HG03103 (cell line): ENCODE measurements at regions not wholly inside any gene's neighbourhood (a gene's known extent, or its start where the extent isn't known, plus 50 kb on each side); places are given as distances from the start of the nearest gene placed in this dataset.
"Not testable (repeated sequence)": the region's sequence is repeated elsewhere in the genome, so short reads cannot be mapped to it uniquely, and the experiment has no call there.

ENCODE experiments used
- ATAC-seq: cut with Tn5 transposase; IDR thresholded peaks from one replicate; pipeline ENCODE4 v1.9.1; 2021; ENCODE audit warnings: low read depth; ENCODE audit not compliant: unreplicated experiment

- no peak for ATAC-seq
These were observed 1090.9 kb upstream of the INTU start for GRCh38 chr4:126541820-126542219.

GRCh38 chr4:126544276-126544675 lies 1088.5 kb upstream of the INTU start:
- ATAC-seq, result no peak

GRCh38 chr4:126546197-126546596 lies 1086.6 kb upstream of the INTU start:
- ATAC-seq, result not testable (repeated sequence)

DNA sequence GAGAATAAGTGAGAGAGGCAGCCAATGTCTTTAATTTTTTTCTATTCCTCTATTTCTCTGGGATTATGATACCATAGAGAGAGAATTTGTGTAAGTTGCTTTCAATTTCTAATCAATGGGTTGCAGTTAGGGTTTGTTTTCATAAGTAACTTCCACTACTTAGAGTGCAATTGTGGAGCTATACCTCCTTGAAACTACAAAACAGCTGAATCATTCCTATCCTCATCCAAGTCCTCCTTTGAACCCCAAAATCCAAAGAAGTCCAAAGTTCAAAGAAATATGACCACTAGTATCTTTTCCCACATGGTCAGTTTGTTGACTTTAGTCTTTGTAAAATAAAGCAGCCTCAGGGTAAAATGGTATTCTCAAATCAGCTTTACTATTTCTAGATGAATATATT lies 1085.4 kb upstream of the INTU start:
- no peak for ATAC-seq

DNA sequence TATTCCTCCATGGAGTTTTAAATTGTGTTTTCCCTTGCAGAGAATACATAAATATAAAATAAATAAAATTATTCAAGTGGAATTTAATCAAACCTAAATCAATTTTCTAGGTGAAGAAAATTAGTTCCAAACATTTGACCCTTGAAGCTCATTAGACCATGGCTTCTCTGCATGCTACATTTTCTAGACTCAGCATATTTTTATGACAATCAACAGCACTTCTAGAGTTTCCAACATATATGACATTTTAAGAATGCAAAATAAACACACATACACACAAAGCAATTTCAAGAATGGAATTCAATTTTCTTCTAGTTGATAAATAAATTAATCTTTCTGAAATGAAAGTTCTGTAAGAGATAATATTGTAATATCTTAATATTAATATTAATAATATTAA lies 1083.9 kb upstream of the INTU start:
- no peak for ATAC-seq

DNA sequence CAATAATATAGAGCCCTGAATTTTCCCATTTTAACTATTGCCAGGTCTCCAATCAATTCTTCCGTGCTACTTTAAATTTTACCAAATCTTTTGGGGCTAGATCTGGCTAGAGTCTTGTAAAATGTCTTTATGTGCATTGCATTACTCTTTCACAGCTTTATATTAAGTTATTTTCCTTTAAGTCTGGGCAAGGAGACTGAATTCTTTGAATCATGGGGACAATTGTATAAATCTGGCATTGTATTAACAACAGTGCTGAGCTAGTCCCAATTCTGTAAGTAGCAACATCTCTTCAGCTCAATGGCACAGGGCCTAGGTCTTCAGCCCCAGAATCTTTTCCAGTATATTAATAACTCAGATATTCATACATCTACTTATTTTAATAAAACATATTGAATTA lies 1080.4 kb upstream of the INTU start:
- no peak for ATAC-seq

DNA sequence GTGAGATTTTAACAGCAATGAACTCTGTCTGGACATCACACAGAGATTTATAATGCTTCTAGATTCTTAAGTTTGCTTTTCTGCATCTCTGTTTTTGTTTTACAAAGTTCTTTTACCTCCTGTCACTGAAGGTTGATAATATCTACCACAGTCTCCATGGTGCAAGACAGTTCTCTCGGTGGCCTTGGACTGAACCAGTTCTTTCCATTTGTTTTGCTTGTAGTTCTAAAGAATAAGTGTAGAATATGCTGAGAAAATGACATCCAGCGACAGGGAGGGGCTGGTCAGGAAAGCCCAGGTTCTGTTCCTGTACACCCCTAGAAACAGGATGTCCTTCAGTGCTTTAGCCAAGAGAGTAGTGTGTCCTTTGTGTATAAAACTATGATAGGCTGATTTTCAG lies 1079.5 kb upstream of the INTU start:
- ATAC-seq, result no peak

- no peak for ATAC-seq
These were observed 1074.2 kb upstream of the INTU start for GRCh38 chr4:126558596-126558995.

- ATAC-seq, result no peak
These were observed 1072.8 kb upstream of the INTU start for GRCh38 chr4:126559961-126560360.

DNA sequence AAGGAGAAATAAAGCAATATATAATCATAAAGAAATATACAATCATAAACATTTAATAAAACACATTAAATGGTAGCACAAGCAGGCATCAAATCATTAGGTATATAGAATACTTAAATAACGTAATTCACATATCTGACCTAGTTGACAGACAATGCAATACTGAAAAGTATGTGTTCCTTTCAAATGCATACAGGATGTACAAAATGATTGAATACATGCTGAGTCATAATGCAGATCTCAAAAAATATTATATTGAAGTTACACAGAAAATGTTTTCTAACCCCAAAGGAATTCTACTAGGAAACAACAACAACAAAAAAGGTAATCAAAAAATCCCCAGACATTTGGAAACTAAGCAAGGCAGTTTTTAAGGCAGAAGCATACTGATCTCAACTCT lies 1072.0 kb upstream of the INTU start:
- no peak for ATAC-seq

- ATAC-seq, result no peak
These were observed 1069.4 kb upstream of the INTU start for GRCh38 chr4:126563389-126563788.

GRCh38 chr4:126564283-126564854 lies 1068.4 kb upstream of the INTU start:
- ATAC-seq, result no peak

DNA sequence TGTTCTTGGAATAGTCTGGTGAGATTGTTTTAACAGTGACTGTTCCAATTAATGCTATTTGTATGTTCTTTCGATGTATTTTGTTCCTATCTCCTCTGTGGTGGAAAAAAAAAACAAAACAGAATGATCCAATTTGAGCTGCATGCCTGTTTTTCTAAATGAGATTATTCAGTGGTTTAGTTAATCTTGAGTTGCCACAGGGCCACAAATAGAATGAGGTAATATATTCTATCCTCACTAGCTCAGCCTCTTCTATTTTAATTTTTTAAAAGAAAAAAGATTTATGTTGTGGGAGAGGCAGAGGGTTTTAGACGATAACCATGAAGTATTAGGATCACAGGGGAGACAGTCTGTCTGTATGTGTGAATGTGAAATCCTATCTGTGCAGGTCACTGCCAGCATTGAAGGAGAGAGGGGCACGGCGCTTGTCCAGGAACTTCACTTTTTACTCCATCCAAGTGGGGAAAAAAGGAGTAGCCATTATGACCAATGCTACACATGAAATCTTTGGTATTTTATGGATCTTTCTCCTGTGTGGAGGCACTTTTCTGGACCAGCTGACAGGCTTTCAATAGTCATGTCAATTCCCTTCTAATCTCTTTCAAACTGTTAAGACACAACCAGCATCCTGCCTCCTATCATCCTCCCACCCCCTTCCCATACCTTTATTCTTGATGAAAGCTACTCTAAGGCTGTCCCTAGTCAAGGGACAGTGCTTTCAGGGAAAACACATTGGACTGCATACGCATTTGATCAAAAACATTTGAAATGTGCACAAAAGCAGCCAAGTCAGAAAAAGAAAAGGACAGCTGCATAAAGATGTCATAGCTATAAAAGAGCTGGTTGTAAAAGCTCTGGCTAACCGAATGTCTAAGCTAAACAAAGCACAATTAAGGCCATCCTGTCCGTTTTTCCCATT lies 1063.8 kb upstream of the INTU start:
- ATAC-seq, result no peak

DNA sequence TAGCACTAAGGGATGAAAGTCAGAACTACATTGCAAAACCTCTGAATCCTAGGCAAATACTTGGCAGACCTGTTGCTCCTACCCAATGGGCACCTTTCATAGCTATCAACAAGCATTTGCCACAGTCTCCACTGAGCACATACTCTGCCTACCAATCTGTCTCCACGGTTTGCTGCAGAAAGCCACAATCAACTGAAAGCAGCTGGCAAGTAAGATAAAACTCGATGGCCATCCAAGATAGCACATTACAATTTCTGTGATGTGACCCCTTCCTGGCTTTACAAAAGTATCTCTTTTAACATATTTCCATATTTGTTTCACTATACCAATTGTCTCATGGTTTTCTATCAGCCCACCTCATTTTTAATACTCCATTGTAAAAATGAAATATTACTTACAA lies 1060.5 kb upstream of the INTU start:
- ATAC-seq, result no peak

DNA sequence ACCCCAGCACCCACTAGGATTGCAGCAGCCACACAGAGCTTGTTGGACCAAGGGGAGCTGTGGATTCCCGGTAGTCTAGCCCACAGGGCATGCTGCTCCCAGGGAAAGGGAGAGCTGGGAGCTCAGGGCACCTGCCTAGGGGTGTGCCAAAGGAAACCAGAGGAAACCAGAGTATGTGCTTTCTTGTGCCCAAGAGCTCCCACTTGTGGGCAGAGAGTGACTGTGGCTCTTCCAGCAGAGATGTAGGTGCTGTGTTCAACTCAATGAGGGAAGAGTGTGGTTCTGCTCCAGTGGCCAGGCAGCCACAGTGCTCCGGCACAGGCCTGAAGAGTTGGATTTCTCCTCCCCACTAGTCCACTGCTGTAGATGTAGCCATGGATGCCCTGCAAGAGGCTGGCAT lies 1050.0 kb upstream of the INTU start:
- no peak for ATAC-seq

DNA sequence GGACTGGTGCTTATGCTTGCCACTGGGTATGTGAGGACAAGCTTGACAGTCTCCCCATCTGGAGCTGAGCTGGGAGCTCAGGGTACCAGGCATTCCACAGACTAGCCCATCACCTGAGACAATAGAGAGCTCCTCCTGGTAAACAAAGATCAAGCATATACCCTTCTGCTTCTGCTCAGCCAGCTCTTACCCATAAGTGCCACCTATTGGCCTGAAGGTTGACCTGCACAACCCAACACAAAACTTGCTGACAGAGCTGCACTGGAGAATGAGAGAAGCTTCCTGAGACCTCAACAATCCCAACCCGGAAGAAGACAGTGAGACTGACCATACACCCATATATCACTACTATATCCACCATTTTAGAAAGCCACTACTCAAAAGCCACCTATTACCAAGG lies 1049.2 kb upstream of the INTU start:
- no peak for ATAC-seq

- ATAC-seq, result no peak
These were observed 1041.2 kb upstream of the INTU start for GRCh38 chr4:126591583-126591982.

DNA sequence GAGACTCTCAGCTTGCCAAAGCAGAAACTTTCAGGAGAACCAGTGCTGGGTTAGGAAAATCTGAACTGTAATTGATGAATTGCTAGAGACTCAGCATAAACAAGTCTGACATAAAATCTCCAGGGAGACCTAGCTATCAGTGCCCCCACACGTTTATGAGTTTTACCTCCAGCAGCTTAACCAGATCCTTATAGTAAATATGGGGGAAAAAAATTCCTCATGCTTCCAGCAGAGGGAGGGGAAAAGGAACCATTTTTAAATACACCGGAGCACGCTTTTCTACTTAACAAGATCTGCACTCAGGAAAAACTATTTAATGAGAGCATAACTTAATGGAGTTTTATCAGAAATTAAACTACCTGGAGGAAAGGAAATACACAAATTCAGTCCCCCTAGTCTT lies 1040.7 kb upstream of the INTU start:
- ATAC-seq, result no peak

- ATAC-seq, result no peak
These were observed 1039.1 kb upstream of the INTU start for GRCh38 chr4:126593626-126594025.

DNA sequence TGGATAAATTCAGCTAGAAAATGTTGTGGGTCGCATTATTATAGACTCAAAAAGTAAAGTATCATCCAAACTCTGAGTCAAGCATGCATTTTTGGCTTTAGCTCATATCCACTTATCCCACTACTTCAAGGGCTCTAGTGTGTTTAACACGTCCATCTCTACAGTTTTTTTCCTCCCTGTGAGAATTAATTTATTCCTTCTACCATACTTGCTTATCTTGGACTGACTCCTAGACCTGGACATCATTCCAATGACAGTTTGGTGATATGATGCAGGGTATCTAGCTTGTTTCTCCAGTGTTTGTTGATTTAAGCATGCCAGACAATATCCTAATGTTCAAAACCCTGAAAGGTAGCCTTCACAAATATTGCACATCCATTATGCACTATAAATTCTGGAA lies 1037.1 kb upstream of the INTU start:
- ATAC-seq, result no peak

DNA sequence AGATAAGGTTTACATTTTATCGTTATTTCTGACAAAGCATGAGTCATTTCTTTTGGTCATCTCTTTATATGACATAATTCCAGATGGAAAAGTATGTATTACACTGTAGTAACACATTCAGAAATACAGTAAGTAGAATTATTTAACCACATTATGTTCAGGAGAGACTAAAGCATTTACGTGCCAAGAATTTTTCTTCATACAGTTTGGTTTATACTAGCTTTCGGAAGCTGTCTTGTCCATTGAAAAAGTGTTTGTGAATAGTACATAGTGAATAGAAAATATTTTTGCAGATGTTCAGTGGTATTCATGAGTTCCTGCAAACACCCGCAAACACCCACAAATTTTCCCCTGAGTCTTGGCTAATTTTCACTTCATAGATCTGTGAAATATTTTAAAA lies 1033.0 kb upstream of the INTU start:
- ATAC-seq, result no peak

GRCh38 chr4:126603210-126603609 lies 1029.5 kb upstream of the INTU start:
- no peak for ATAC-seq
